A204.1 (cell line): ENCODE measurements at regions not wholly inside any gene's neighbourhood (a gene's known extent, or its start where the extent isn't known, plus 50 kb on each side); places are given as distances from the start of the nearest gene placed in this dataset.
"Not testable (repeated sequence)": the region's sequence is repeated elsewhere in the genome, so short reads cannot be mapped to it uniquely, and the experiment has no call there.

Experiments used
- FAIRE-seq: peaks from 2 replicates; lab custom pipeline; 2012; peaks lifted over from hg19 to GRCh38; lab: Jason Lieb, UNC

DNA sequence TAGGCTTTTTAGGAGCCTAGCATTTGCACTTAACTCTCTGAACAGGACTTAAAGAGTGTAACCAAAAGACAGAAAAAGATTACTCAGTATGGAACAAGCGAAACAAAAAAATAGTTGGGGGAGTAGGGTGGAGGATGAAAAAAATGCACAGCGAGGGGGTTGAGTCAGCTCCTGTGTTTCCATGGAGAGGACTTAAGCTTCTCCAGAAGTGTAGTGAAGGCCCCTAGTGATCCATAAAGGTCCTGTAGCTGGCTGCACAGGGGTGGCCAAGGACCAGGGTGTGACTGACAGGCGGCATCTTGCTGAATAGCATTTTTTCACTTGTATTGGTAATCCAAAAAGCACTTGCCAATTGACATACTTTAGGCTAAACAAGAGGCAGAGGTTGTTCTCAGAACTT, 533.9 kb downstream of the RFPL4B start:
- no peak for FAIRE-seq

DNA sequence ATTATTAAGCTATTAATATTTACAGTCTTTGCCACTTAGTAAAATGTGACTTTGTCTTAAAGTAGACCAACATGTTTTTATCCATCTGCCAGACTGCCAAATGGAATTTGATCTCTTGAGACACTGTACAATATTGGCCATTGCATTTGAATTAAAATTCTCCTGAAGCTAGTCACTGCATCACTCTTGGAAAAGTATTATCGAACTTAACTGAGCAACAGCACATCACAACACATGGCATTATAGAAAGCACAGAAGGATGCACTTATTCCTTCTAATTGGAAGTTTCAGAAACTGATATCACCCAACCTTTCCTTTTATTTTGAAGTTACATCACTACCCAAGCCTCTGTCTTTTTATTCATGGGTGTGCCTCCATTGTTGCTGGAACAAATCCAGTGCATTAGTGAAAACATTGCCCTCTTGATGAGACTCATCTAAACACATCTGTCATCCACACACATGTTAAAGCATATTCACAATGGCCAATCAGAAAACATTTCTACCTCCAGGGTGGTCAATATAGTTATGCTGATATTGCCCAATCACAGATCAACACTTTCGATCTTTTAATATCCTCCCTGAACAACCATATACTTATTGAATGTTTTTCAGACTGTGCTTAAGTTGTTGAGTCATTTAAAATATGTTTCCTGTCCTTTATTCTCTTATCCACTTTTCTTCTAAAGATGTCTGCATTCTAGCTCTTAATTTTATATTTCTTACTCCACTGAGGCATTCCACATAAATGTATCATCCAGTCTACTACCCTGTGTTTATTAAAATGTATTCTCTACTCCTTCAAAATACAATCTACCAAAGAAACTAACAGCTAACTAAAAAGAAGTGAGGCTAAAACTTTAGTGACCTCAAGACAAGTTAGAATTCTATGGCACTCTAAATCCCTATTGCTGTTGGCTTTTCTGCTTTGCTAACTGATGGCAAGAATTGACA, 535.0 kb downstream of the RFPL4B start:
- FAIRE-seq, result no peak

DNA sequence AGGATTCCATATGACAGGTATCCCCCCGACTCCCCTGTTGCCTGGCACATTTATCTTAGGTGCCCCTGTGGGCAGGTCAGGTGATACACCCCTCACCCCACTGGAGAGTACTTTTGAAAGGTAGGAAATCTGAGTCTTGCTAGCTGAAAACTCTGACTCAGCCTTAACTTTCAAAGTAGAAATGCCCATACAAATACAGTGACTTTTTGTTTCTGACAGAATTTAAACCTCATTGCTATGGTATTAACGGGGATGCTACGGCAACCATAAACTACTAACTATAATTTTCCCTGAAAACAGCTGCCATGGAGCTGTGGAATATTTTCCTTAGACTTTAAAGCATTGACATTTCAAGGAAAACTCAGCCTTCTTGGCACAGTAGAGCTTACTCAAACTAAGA, 536.0 kb downstream of the RFPL4B start:
- no peak for FAIRE-seq

DNA sequence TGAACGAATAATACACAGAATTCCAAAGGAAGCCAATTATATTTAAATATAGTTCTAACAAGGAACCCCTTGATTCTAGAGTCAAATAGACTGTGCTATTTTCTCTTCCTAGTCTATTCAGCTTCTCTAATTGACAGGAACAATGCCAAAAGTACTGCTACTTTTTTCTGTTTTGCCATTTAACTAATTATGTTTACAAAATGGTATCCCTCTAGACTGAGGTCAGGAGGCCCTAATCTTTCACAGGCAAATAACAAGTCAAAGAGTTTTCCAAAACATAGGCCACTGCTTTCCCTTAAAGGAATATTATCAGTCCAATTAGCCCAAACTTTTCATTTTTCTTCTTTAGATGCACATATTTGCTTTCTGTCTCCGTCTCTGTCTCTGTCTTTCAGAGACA, 539.3 kb downstream of the RFPL4B start:
- FAIRE-seq, result no peak

DNA sequence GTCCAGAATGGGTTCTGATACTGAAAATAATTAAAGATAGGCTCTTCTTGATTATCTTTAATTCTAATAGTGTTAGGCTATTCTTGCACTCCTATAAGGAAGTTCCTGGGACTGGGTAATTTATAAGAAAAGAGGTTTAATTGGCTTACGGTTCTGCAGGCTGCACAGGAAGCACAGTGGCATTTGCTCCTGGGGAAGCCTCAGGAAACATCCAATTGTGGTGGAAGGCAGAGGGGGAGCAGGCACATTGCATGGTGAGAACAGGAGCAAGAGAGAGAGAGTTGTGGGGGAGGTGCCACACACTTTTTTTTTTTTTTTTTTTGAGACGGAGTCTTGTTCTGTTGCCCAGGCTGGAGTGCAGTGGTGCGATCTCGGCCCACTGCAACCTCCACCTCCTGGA, 540.3 kb downstream of the RFPL4B start:
- not testable (repeated sequence) for FAIRE-seq

DNA sequence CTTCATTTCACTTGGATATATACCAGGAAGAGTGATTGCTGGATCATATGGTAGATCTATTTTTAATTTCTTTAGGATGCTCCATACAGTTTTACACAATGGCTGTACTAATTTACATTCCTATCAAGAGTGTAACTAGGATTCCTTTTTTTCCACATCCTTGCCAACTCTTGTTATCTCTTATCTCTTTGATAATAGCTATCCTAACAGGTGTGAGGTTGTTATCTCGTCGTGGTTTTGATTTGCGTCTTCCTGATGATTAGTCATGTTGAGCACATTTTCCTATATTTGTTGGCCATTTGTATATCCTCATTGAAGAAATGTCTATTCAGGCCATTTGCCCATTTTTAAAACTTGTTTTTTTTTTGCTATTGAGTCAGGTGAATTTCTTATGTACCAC, 552.4 kb downstream of the RFPL4B start:
- FAIRE-seq, result no peak

DNA sequence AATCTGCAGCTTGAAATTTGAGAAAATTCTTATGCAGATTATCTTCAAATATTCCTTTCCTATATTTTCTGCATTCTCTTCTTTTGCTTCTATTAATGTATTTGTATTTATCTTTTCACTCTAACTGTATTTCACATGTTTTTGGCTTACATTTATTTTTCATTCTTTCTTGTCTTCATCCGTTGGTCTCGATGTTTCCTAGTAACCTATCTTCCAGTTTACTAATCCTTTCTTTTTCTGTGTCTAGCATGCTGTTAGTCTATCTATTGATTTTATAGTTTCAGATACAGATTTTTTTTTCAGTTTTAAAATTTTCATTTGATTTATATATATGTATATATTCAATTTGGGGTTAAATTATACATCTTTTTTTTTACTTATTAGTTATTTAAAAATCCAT, 556.2 kb downstream of the RFPL4B start:
- FAIRE-seq, result no peak

DNA sequence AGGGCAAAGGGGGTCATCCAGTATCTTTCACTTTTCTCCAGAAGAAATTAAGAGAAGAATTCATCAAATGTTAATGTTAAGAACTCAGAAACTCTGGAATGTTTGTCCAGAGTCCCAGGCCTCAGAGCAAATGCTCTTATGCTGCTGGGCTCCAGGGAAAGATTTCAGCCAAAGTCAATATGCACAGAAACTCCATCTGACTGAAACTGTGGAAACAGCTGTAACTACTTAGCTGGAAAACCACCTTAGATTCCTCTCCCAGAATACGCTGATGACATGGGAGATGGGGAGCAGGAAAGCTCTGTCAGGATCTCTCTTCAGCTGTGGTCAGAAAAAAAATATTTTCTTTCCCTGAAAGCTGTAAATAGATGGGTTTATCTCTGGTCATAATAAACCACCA, 559.6 kb downstream of the RFPL4B start:
- no peak for FAIRE-seq

DNA sequence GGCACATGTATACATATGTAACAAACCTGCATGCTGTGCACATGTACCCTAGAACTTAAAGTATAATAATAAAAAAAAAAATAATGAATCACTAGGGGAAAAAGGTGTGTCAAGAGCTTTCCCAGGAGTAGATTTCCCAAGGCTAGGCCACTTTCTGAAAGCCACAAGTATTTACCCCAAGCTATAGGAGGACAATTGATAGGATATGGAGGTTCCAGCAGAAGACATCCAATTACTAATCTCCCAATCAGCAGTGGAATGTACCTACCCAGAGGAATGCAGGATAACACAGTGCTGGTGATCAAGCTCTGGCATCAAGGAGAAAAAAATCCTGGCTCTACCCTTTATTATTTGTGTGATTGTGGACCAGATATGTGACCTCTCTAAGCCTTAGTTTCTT, 562.7 kb downstream of the RFPL4B start:
- FAIRE-seq, result no peak

DNA sequence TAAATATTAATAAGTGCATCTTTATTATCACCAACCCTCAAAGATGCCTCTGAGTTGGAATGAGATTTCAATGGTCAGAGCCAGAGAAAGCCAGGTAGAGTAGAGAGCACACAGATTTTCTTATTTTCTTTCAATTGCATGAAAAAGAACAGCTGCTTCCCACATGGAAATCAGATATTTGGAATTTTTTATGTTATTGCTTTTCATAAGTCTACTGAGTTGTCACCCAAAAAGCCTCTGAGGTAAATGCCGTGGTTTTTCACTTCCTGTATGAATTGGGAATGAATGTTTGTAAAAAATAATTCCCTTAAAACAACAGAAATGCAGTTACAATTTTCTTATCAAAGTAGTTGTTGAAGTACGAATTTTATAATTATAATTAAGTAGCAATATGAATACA, 563.1 kb downstream of the RFPL4B start:
- FAIRE-seq, result no peak

DNA sequence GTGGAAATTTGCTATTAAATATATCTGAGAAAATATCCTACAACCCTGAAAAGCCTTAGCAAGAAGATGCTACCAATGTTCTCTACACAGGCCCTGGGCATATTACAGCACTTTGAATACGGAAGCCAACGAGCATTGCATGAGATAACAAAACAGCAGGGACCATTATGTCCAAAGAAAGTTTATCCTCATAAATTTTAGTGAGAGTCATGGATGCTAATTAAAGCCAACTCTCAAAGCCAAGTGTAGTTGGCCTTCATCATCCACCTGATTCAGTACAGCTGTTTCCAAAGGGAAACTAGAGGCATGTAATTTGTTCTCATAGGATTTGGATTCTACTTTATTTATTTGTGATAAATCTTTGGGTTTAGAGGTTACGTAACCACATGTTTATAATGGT, 564.8 kb downstream of the RFPL4B start:
- no peak for FAIRE-seq

DNA sequence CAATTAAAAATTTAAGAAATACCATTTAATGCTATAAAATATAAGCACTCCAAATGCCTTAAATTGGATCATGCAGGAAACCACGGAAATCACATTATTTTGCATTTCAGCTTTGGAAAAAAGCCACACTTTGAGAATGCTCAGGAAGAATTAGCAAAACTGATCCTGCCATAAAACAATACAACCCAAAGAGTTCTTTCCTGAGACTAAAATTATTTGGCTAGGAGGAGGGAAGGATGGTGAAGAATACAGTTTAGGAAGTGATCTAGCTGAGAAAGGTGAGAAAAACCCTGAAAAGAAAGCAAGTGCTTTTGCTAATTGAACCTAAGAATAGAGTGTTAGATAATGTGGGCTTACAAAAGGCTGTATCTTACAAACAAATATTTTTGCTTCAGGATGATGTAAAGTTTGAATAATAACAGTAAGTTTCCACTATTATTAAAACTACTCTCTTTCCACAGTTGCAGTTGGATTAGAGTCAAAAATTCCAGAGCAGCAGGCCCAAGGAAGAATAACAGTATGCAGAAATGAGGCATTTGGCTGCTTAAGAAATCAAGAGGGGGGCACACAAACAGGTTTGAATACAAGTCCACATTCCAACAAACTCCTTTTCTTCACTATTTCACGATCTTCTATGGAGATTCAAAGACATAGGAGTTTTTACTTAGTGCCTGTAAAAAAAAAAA, 565.4 kb downstream of the RFPL4B start:
- FAIRE-seq, result no peak

DNA sequence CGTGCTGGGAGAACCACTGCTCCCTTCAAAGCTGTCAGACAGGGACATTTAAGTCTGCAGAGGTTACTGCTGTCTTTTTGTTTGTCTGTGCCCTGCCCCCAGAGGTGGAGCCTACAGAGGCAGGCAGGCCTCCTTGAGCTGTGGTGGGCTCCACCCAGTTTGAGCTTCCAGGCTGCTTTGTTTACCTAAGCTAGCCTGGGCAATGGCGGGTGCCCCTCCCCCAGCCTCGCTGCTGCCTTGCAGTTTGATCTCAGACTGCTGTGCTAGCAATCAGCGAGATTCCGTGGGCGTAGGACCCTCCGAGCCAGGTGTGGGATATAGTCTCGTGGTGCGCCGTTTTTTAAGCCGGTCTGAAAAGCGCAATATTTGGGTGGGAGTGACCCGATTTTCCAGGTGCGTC, 572.6 kb downstream of the RFPL4B start:
- FAIRE-seq, result not testable (repeated sequence)

DNA sequence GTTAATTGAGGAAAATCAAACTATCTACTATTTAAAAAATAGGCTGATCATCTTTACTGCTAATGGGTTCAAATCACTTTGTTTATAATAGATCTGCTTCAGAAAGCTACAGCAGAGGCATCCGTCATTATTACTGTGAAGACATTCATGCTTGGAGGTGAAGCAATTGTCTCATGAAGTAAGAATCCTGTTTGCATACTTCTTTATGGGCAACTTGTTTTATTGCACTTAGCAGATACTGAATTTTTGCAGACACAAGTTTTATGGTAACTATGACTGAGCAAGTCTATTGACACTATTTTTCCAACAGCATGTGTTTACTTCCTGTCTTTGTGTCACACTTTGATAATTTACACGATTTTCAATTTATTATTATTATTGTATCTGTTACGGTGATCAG, 573.9 kb downstream of the RFPL4B start:
- no peak for FAIRE-seq

DNA sequence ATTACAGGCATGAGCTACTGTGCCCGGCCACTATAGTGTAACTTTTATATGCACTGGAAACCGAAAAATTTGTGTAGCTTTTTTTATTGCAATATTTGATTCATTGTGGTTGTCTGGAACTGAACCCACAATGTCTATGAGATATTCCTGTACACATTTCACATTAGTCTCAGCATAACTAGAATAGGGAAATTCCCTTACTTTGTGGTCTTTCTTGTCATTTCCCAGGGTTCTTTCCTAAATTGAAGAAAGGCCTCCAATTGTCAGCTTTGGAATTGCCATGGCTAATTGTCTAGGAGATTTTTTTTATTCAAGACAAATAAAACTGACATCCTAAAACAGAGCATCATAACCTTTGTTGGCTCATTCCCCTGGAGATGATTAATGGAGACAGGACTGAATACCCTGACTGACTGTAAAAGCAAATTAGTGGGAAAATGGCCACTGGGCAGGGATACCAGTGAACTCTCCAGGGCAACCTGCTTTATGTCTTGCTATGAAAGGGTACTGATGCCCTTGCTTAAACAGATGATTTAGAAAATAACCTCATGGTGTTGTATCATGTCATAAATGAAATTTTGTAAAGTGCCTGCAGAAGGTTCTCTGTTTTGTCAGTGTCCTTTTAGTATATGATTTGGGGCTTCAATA, 576.9 kb downstream of the RFPL4B start:
- no peak for FAIRE-seq

DNA sequence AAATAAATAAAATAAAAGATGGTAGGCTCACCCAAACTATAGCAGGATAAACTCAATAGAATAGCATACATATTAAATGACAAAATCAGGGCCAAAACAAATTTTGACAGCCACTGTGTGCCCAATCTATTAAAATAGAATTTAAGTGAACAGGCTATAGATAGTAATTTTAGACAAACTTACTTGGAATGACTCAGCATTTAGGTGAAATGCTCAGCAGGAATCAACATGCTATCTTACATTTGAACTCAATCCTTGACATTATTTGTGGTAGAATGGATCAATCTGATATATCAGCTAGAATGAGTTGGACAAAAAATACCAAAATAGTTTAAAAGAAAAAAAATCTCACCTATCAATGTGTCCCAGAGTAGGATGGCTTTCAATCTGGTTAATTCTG, 578.6 kb downstream of the RFPL4B start:
- no peak for FAIRE-seq

DNA sequence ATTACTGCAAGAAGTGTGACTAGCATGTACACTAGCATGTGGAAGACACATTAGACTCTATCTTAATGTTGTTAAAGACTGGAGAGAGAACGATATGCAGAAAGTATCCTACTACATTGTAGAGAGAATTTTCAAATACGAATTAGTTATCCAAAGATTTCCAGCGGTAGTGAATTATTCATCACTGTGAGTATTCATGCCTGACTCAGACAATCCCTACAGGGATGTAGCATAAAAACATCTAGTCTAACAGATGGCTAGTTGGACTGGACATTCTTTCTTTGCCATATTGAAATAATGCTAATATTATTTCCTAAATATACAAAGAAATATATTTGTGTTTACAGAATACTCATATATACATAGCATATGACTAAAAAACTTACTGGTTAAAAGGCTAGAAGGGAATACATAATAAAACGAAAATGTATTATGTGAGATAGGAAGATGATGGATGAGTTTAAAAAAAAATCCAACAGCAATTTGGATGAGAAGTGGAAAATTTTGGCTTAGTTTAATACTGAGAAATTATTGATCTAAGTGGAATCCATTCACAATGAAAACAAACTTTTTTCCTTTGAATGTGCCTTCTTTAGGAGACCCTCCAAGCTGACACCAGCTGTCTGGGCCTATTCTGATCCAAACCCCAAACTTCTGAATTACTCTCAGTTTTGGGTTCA, 580.7 kb downstream of the RFPL4B start:
- no peak for FAIRE-seq

DNA sequence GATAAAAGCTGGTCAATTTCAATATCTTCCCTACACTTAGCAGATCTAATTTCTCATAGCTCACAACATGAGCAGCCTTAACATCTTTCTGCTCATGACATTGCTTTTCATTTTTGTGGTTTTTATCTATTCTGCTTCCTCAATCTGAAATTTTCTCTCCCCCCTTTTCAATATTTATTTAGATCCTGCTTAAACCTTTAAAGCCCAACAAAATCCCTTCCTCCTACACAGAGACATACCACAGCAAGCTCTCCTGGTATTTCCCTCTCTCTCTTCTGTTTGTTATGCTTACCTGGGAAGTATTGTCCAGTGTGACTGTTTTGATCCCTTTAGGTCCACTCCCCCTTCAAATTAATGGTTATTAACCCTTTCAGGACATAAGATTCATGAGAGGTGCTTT, 582.5 kb downstream of the RFPL4B start:
- FAIRE-seq, result no peak

DNA sequence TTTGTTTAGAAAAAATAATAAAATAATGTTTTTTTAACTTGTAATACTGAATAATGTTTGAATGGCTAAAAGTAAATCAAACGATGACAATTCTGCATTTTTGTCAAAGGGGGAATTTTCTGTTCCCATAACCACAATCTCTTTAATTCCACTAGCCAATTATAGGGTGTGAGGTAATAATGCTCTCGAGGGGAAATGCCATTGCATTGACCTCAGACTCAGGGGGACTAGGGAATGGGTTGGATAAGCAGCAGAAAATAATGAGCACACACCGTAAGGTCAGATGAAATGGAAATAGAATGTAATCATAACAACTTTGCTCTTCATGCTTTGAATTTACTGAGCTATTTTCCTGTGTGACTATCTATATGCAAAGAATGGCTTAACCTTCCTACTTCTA, 584.7 kb downstream of the RFPL4B start:
- FAIRE-seq, result no peak

DNA sequence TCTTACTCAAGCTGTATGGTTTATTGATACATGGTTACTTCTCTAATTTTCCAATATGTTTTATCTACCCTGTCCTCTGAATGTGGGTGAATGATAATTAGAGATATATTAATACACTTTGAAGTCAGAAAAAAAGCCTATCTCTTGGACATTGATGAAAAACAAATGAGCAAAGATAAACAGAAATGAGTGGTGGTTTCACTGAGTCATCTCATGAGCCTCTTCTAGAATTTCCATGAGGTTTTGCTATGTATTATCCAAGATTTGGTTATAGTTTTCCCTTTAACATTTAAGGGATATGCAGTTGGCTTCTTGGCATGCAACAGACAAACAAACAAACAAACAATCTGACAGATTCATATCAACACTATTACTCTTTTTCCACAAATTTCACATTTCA, 586.8 kb downstream of the RFPL4B start:
- FAIRE-seq, result no peak

DNA sequence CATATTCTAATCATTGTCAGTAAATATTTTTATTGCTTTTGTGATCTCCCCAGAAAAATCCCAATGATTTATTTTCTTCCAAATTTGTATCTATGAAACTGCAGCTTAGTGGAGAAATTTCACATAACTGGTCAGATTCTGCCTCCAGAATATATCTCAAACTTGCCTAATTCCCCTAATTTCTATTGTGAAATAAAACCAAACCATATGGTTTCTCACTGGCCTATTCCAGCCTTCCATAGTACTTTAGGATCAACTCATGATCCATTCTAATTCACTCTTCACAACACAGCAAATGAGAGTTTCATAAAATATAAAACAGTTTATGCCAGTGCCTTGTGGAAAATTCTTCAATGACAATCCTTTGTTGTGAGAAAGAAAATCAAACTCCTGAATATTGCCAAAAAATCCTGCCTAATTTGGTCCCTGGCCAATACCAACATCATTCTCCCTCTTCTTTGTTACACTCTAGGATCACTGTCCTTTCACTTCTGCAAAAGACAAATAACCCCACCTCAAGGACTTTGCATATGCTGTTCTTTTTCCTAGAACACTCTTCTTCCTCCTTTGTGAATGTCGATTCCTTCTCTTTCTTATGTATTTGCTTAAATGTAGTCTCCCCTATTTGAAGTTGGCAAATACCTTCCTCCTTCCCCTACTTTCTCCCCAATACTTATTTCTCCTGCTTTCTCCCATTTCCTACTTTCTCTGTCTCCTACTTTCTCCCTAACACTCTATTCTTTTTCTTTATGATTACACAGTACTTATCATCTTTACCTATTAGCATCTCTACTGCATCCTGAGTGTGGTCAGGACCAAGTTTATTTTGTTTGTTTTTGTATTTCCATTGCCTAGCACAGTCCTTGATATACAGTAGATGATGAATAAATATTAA, 587.5 kb downstream of the RFPL4B start:
- FAIRE-seq, result no peak
